ENCODE measurements at regions not wholly inside any gene's neighbourhood (a gene's known extent, or its start where the extent isn't known, plus 50 kb on each side); places are given as distances from the start of the nearest gene placed in this dataset.
A peak's percentile ranks its signal among the peaks of the same experiment; 100 is the strongest.
"Not testable (repeated sequence)": the region's sequence is repeated elsewhere in the genome, so short reads cannot be mapped to it uniquely, and the experiment has no call there.

DNA sequence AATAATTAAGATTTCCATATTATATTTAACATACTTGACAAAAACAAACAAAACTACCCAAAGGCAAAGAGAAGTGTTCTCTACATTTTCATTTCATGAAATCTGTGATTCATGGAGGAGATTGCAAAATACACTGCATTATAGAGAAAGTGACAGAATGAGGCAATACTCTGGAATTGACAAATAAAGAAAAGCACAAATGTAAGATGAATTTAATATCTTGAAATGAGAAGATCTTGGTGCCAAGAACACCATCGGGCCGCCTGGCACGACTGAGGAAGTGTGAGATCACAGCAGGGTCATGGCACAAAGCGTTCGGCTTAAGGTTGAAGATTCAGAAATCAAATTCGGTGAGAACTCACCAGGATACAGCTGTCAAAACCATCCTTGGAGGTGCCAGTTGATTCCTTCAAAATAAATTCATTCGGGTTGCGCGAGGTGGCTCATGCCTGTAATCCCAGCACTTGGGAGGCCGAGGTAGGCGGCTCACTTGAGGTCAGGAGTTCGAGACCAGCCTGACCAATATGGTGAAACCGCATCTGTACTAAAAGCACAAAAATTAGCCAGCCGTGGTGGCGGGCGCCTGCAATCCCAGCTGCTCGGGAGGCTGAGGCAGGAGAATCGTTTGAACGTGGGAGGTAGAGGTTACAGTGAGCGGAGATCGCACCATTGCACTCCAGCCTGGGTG, 174.0 kb upstream of the PFKP start:
- H3K27me3 Mint-ChIP-seq, result peaks cover 8% of the 10 kb centered on the region
- H3K4me3 Mint-ChIP-seq, result no peak overlapping the region
- peaks cover 1% of the 10 kb centered on the region for H3K4me1 Mint-ChIP-seq
- no peaks in the 10 kb centered on the region for H3K36me3 Mint-ChIP-seq
- no peak overlapping the region for H3K27ac Mint-ChIP-seq
- DNase-seq (ENCODE audit: low spot score in 2 of 2), result no peak
- H3K9me3 Mint-ChIP-seq, result peaks cover 6% of the 10 kb centered on the region
- ATAC-seq (ENCODE audit: low read depth), result no peak

- peaks cover 6% of the 10 kb centered on the region for H3K9me3 Mint-ChIP-seq
- peaks cover 5% of the 10 kb centered on the region for H3K27me3 Mint-ChIP-seq
- DNase-seq (ENCODE audit: low spot score in 2 of 2), result no peak
- no peak overlapping the region for H3K27ac Mint-ChIP-seq
- no peaks in the 10 kb centered on the region for H3K36me3 Mint-ChIP-seq
- ATAC-seq (ENCODE audit: low read depth), result no peak
- no peak overlapping the region for H3K4me3 Mint-ChIP-seq
- peaks cover 2% of the 10 kb centered on the region for H3K4me1 Mint-ChIP-seq
These were observed 175.6 kb upstream of the PFKP start for GRCh38 chr10:2891770-2892124.

DNA sequence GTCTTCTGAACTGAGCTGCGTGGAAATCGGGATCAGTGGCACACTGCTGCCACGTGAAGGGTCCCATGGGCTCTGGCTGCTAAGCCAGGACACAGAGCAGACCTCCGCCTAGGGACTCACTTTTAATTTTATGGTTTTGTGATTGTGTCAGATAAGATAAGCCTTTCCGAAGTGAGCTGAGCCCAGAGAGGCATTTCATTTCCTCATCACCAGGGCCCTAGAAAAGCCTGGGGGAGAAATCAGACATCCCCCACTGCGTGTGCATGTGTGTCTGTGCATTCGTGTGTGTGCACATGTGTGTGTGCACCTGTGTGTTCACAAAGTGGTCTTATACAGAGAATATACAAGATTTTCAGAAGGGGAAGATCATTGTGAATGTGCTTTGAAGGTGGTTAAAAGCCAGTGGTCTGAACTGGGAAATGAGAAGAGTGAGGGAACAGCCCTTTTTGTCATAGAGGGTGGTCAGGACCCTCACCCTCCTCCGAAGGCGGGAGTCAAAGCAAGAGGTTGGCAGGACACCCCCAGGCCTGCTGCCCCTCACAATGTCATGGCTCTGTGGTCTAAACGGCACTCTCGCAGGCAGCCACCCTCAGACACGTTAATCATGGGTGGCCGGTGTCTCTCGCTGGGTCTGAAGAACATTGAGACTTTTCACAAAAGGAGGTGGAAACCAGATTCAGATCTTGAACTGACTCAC, 176.1 kb upstream of the PFKP start:
- Mint-ChIP-seq H3K4me1 (peaks cover 2% of the 10 kb centered on the region), H3K4me3 (no peak overlapping the region), H3K27me3 (peaks cover 5% of the 10 kb centered on the region), H3K27ac (no peak overlapping the region), H3K36me3 (no peaks in the 10 kb centered on the region), H3K9me3 (peaks cover 6% of the 10 kb centered on the region)
- DNase-seq (ENCODE audit: low spot score in 2 of 2), result no peak
- ATAC-seq (ENCODE audit: low read depth), result no peak

DNA sequence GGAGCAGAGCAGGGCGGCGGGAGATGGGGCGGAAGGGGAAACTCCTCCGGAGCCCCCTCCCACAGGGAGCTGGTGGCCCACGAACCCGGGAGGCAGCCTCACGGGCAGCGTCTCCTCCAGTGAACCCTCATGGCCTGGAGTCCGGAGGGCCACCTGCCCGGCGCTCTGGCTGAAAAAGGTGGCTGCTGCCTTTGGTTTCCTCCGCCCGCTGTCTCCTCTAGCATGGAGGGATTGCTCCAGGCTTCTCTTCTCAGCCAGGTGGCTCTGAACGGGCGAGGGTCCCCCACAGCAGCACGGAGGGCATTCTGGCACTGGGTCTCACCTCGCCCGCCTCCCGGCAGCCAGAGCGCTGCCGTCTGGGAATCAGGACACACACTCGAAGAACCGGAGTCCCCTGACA, 177.3 kb upstream of the PFKP start:
- Mint-ChIP-seq H3K4me3 (no peak overlapping the region), H3K36me3 (no peaks in the 10 kb centered on the region), H3K9me3 (peaks cover 6% of the 10 kb centered on the region), H3K27ac (no peak overlapping the region), H3K4me1 (peaks cover 2% of the 10 kb centered on the region), H3K27me3 (peaks cover 3% of the 10 kb centered on the region)
- ATAC-seq (ENCODE audit: low read depth) (no peak), DNase-seq (ENCODE audit: low spot score in 2 of 2) (no peak)

DNA sequence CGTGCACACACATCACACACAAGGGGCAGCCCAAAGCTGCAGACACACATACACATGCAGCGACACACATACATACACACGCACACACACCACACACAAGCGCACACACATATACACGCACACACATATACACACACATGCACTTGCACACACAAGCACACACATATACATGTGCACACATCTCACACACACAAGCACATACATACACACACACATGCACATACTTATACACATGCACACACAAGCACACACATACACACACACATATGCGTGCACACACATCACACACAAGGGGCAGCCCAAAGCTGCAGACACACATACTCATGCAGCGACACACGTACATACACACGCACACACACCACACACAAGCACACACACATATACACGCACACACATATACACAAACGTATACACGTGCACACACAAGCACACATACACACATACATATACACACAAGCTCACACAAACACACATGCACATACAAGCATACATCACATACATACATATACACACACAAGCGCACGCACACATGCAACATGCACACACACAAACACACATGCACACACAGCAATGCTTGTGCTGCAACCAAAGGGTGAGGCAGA, 178.8 kb upstream of the PFKP start:
- Mint-ChIP-seq H3K27ac (no peak overlapping the region), H3K4me3 (no peak overlapping the region), H3K4me1 (peaks cover 2% of the 10 kb centered on the region), H3K36me3 (no peaks in the 10 kb centered on the region), H3K27me3 (peaks cover 6% of the 10 kb centered on the region), H3K9me3 (peaks cover 6% of the 10 kb centered on the region)
- ATAC-seq (ENCODE audit: low read depth) (no peak), DNase-seq (ENCODE audit: low spot score in 2 of 2) (no peak)

DNA sequence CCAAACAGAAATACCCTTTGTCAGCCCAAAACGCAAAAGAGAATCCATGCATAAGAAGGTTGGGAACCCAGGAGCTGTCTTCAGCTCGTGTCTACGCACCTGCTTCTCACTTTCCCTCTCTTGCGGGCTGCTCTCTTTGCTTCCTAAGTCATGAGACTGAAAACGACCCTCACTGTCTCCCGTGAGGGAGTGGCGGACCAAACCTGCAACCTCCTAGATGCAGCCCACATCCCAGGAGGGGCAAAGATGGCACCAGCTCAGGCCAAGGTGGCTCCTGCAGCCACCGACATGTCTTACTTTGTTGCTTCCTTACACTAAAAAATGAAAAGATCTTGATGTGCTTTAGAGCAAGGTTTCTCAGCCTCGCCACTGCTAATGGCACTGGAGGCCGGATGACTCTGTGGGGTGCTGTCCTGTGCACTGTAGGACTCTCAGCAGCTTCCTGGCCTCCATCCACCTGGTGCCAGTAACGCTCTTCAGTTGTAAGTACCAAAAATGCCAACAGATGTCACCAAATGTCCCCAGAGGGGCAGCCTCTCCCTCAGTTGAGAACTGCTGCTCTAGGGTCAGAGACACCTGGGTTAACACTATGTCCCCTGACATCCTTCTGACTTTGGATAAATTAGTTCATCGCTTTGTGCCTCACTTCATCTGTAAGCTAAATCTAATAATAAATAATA, 179.8 kb upstream of the PFKP start:
- ATAC-seq (ENCODE audit: low read depth) (no peak), DNase-seq (ENCODE audit: low spot score in 2 of 2) (no peak)
- H3K9me3 Mint-ChIP-seq, result peaks cover 6% of the 10 kb centered on the region
- no peaks in the 10 kb centered on the region for H3K36me3 Mint-ChIP-seq
- H3K4me3 Mint-ChIP-seq, result no peak overlapping the region
- peaks cover 6% of the 10 kb centered on the region for H3K27me3 Mint-ChIP-seq
- H3K4me1 Mint-ChIP-seq, result peaks cover 2% of the 10 kb centered on the region
- no peak overlapping the region for H3K27ac Mint-ChIP-seq

DNA sequence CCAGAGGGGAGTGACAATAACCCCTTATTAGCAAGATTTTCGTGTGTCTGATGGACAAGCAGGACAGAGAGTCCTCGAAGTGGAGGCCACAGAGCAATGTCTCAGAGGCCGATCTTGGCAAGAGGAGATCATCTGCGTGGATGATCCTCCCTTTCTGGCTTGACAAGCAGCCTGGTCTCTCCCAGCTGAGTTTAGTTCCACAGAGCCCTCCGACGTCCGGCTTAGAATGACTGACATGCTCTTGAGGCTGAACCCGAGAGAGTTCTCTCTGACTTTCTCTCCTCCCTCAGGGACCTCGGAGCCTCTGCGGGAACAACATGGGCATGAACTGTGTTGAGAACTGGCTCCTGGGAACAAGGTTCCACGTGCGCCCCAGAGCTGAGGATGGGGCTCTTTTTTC, 180.7 kb upstream of the PFKP start:
- Mint-ChIP-seq H3K4me3 (no peak overlapping the region), H3K36me3 (no peaks in the 10 kb centered on the region), H3K4me1 (peaks cover 2% of the 10 kb centered on the region), H3K9me3 (peaks cover 6% of the 10 kb centered on the region), H3K27me3 (peaks cover 8% of the 10 kb centered on the region), H3K27ac (no peak overlapping the region)
- ATAC-seq (ENCODE audit: low read depth) (no peak), DNase-seq (ENCODE audit: low spot score in 2 of 2) (no peak)

- H3K36me3 Mint-ChIP-seq, result no peaks in the 10 kb centered on the region
- H3K27ac Mint-ChIP-seq, result no peak overlapping the region
- no peak for ATAC-seq (ENCODE audit: low read depth)
- peaks cover 6% of the 10 kb centered on the region for H3K9me3 Mint-ChIP-seq
- DNase-seq (ENCODE audit: low spot score in 2 of 2), result no peak
- peaks cover 2% of the 10 kb centered on the region for H3K4me1 Mint-ChIP-seq
- no peak overlapping the region for H3K4me3 Mint-ChIP-seq
- H3K27me3 Mint-ChIP-seq, result peaks cover 8% of the 10 kb centered on the region
These were observed 181.8 kb upstream of the PFKP start for GRCh38 chr10:2885288-2886278.

GRCh38 chr10:2883983-2884540, 183.3 kb upstream of the PFKP start:
- not testable (repeated sequence) for ATAC-seq (ENCODE audit: low read depth); H3K4me1 Mint-ChIP-seq

DNA sequence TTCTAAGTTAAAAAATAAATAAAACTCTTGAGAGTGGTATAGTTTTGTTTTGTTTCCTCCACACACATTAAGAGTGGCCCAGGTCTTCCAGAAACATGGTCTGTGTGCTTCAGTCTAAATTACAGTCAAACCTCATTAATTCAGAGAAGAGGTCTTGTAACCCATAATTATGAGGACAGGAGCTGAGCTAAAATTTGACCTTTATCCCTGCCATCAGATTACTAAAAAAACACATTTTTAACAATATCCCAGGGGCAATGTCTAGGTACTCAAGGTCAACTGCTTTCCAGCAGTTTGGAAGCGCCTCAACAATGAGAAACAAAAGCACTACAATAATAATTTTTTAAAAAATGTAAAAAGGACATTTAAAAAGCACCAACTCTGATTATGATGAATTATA, 184.1 kb upstream of the PFKP start:
- no peak for ATAC-seq (ENCODE audit: low read depth)
- Mint-ChIP-seq H3K27me3 (peaks cover 6% of the 10 kb centered on the region), H3K4me1 (peaks cover under 1% of the 10 kb centered on the region), H3K36me3 (no peaks in the 10 kb centered on the region), H3K4me3 (no peak overlapping the region), H3K27ac (no peak overlapping the region), H3K9me3 (peaks cover 2% of the 10 kb centered on the region)
- no peak for DNase-seq (ENCODE audit: low spot score in 2 of 2)

More at GRCh38 chr10:2883983-2884540, 183.3 kb upstream of the PFKP start:
- DNase-seq (ENCODE audit: low spot score in 2 of 2); H3K27me3 Mint-ChIP-seq; H3K4me3 Mint-ChIP-seq; H3K27ac Mint-ChIP-seq; H3K9me3 Mint-ChIP-seq; H3K36me3 Mint-ChIP-seq: not testable (repeated sequence)

DNA sequence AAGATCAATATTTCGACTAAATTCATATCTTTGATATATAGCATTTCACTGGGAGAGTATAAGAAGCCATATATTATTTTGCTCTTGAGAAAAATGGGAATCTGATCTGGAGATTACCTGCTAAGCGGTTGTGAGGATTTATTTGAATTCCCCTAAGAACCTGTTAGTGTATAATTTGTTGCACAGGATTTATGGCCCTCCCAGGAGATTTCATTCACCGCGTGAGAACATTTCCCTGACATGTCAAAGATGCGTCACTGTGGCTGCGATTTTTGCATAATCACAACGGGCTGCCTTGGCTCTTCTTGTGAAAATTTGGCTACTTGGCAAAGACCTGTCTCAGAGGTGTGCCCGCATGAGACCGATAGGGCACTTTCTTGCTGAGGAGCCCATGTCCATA, 184.7 kb upstream of the PFKP start:
- no peak for DNase-seq (ENCODE audit: low spot score in 2 of 2)
- ATAC-seq (ENCODE audit: low read depth), result no peak
- H3K4me3 Mint-ChIP-seq, result no peak overlapping the region
- no peaks in the 10 kb centered on the region for H3K36me3 Mint-ChIP-seq
- no peaks in the 10 kb centered on the region for H3K4me1 Mint-ChIP-seq
- H3K9me3 Mint-ChIP-seq, result peaks cover 2% of the 10 kb centered on the region
- peaks cover 6% of the 10 kb centered on the region for H3K27me3 Mint-ChIP-seq
- H3K27ac Mint-ChIP-seq, result peak overlapping the region; percentile 38

GRCh38 chr10:2881720-2882620, 185.4 kb upstream of the PFKP start:
- Mint-ChIP-seq H3K27me3 (peaks cover 6% of the 10 kb centered on the region), H3K36me3 (no peaks in the 10 kb centered on the region), H3K4me1 (no peaks in the 10 kb centered on the region), H3K9me3 (peaks cover 2% of the 10 kb centered on the region), H3K4me3 (no peak overlapping the region), H3K27ac (peak overlapping the region; percentile 38)
- DNase-seq (ENCODE audit: low spot score in 2 of 2) (no peak), ATAC-seq (ENCODE audit: low read depth) (no peak)

Measured in memory B cell (primary cell).